Fibroblast of villous mesenchyme (primary cell): ENCODE measurements at regions not wholly inside any gene's neighbourhood (a gene's known extent, or its start where the extent isn't known, plus 50 kb on each side); places are given as distances from the start of the nearest gene placed in this dataset.
"Not testable (repeated sequence)": the region's sequence is repeated elsewhere in the genome, so short reads cannot be mapped to it uniquely, and the experiment has no call there.

Experiments used
- DNase-seq: peaks from one replicate; pipeline ENCODE4 v3.0.0-alpha.2; 2010; ENCODE audit warnings: low read depth
- H3K4me3 ChIP-seq: 2 replicates; pipeline ENCODE4 v1.5.1; 2011; ENCODE audit warnings: low read depth, mild to moderate bottlenecking, low read length
- TF ChIP-seq, protein P1 (sequence below): IDR thresholded peaks from 2 replicates; pipeline ENCODE4 v1.5.1; 2012; ENCODE audit warnings: low read depth, mild to moderate bottlenecking, low read length; ENCODE audit not compliant: insufficient read depth

GRCh38 chr20:30602424-30602823, 655.0 kb upstream of the DEFB115 start:
- DNase-seq = no peak
- TF ChIP-seq, protein P1, sequence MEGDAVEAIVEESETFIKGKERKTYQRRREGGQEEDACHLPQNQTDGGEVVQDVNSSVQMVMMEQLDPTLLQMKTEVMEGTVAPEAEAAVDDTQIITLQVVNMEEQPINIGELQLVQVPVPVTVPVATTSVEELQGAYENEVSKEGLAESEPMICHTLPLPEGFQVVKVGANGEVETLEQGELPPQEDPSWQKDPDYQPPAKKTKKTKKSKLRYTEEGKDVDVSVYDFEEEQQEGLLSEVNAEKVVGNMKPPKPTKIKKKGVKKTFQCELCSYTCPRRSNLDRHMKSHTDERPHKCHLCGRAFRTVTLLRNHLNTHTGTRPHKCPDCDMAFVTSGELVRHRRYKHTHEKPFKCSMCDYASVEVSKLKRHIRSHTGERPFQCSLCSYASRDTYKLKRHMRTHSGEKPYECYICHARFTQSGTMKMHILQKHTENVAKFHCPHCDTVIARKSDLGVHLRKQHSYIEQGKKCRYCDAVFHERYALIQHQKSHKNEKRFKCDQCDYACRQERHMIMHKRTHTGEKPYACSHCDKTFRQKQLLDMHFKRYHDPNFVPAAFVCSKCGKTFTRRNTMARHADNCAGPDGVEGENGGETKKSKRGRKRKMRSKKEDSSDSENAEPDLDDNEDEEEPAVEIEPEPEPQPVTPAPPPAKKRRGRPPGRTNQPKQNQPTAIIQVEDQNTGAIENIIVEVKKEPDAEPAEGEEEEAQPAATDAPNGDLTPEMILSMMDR = no peak
- no peak overlapping the region for H3K4me3 ChIP-seq

DNA sequence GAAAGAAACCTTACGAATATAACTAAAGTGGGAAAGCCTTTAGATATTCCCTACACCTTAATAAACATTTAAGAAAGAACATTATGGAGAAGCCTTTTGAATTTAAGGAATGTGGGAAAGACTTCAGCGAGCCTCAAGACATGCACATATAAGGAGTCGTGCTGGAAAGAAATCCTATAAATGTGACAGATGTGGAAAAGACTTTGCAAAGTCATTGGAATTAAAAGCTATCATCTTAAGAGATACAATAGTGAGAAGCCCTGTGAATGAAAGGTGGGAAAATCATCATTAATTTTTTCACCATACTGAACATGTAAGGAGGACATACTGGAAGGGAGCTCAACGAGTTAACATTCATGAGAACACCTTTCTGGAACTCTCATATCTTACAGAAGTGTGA, 650.5 kb upstream of the DEFB115 start:
- H3K4me3 ChIP-seq = no peak overlapping the region
- TF ChIP-seq, protein P1 = no peak
- DNase-seq = no peak

- TF ChIP-seq, protein P1 = no peak
- no peak overlapping the region for H3K4me3 ChIP-seq
- DNase-seq = no peak
These were observed 647.3 kb upstream of the DEFB115 start for GRCh38 chr20:30610029-30610693.

GRCh38 chr20:30610751-30611150, 646.7 kb upstream of the DEFB115 start:
- no peak for DNase-seq
- H3K4me3 ChIP-seq = no peak overlapping the region
- TF ChIP-seq, protein P1 = no peak

DNA sequence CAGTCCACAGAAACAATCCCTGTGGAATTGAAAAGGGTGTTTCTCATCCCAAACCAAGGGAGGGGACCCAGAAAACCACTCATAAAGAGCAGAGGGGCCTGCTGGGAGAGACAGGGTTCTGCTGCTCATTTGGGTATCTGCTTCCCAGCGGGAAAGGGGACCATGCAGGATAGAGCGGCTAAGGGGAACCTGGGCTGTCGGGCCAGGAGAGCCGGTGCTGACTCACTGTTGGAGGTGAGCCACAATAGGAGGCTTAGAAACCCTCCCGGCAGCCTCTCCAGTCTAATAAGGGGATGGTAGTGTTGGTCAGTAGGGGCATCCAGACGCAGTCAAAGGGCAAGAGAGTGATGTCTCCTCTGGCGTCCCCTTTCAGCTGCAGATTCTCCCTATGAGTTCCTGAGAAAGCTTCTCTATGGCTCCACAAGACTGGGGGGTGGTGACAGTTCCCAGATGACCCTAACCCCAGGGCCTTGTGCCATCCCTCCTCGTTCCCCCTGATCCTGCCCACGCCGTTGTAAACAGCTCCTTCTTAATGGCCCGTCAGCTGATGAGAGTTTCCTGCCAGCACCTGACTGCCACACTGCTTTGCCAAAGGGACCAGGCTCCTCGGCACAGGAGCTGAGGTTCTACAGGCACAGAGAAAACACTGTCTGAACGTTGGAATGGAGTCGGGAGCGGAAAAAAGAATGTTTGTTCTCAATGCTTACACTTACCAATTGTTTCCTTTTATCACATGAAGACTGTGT, 646.1 kb upstream of the DEFB115 start:
- no peak overlapping the region for H3K4me3 ChIP-seq
- TF ChIP-seq, protein P1 = no peak
- no peak for DNase-seq

- H3K4me3 ChIP-seq = no peak overlapping the region
- DNase-seq = no peak
- TF ChIP-seq, protein P1 = no peak
These were observed 645.1 kb upstream of the DEFB115 start for GRCh38 chr20:30612344-30612743.

- not testable (repeated sequence) for DNase-seq, H3K4me3 ChIP-seq
These were observed 636.1 kb upstream of the DEFB115 start for GRCh38 chr20:30621346-30621745.

GRCh38 chr20:30624310-30624709, 633.2 kb upstream of the DEFB115 start:
- not testable (repeated sequence) for DNase-seq, H3K4me3 ChIP-seq

- H3K4me3 ChIP-seq, DNase-seq: not testable (repeated sequence)
These were observed 628.1 kb upstream of the DEFB115 start for GRCh38 chr20:30629376-30629775.
